GM19240 (cell line): ENCODE measurements at regions not wholly inside any gene's neighbourhood (a gene's known extent, or its start where the extent isn't known, plus 50 kb on each side); places are given as distances from the start of the nearest gene placed in this dataset.

ENCODE experiments used
- DNase-seq: peaks from one replicate; pipeline ENCODE4 v3.0.0; 2011; ENCODE audit warnings: low spot score; ENCODE audit not compliant: insufficient read length

GRCh38 chr5:54619731-54620130 is 102.2 kb downstream of the SNX18 start:
- DNase-seq, result no peak

- DNase-seq, result no peak
These were observed 99.1 kb downstream of the SNX18 start for GRCh38 chr5:54616518-54617220.

- DNase-seq, result no peak
These were observed 98.5 kb downstream of the SNX18 start for GRCh38 chr5:54616031-54616430.

- DNase-seq, result no peak
These were observed 97.8 kb downstream of the SNX18 start for GRCh38 chr5:54615381-54615780.

GRCh38 chr5:54612711-54613110 is 95.2 kb downstream of the SNX18 start:
- no peak for DNase-seq

GRCh38 chr5:54611290-54611951 is 93.9 kb downstream of the SNX18 start:
- no peak for DNase-seq

- peak; percentile 16 for DNase-seq
These were observed 92.8 kb downstream of the SNX18 start for GRCh38 chr5:54610197-54610944.

- no peak for DNase-seq
These were observed 91.0 kb downstream of the SNX18 start for GRCh38 chr5:54608423-54609085.

GRCh38 chr5:54607006-54607405 is 89.4 kb downstream of the SNX18 start:
- no peak for DNase-seq

- no peak for DNase-seq
These were observed 85.8 kb downstream of the SNX18 start for GRCh38 chr5:54603372-54603771.

- DNase-seq, result no peak
These were observed 84.9 kb downstream of the SNX18 start for GRCh38 chr5:54602475-54602874.

- no peak for DNase-seq
These were observed 84.1 kb downstream of the SNX18 start for GRCh38 chr5:54601411-54602230.
